ENCODE measurements at regions not wholly inside any gene's neighbourhood (a gene's known extent, or its start where the extent isn't known, plus 50 kb on each side); places are given as distances from the start of the nearest gene placed in this dataset.

GRCh38 chr4:163582703-163583102 is 88.2 kb downstream of the TMA16 start:
- H3K27me3 Mint-ChIP-seq = no peaks in the 10 kb centered on the region
- DNase-seq (ENCODE audit: low spot score in 2 of 2) (no peak), ATAC-seq (ENCODE audit: low read depth) (no peak)
- peak overlapping the region; percentile 82 for H3K27ac Mint-ChIP-seq
- peaks cover 1% of the 10 kb centered on the region for H3K9me3 Mint-ChIP-seq
- peaks cover 60% of the 10 kb centered on the region for H3K36me3 Mint-ChIP-seq
- peaks cover 23% of the 10 kb centered on the region for H3K4me1 Mint-ChIP-seq
- H3K4me3 Mint-ChIP-seq = peak overlapping the region; percentile 7

- Mint-ChIP-seq H3K27me3 (no peaks in the 10 kb centered on the region), H3K36me3 (peaks cover 41% of the 10 kb centered on the region), H3K4me3 (peak overlapping the region; percentile 73), H3K27ac (peak overlapping the region; percentile 59), H3K9me3 (no peaks in the 10 kb centered on the region), H3K4me1 (peaks cover 35% of the 10 kb centered on the region)
- DNase-seq (ENCODE audit: low spot score in 2 of 2) (peak; percentile 62 to 68), ATAC-seq (ENCODE audit: low read depth) (peak; percentile 81)
Measured at GRCh38 chr4:163587867-163588266, 93.4 kb downstream of the TMA16 start.

- H3K27ac Mint-ChIP-seq = no peak overlapping the region
- ATAC-seq (ENCODE audit: low read depth) (no peak), DNase-seq (ENCODE audit: low spot score in 2 of 2) (no peak)
- peaks cover 39% of the 10 kb centered on the region for H3K36me3 Mint-ChIP-seq
- no peaks in the 10 kb centered on the region for H3K27me3 Mint-ChIP-seq
- no peaks in the 10 kb centered on the region for H3K9me3 Mint-ChIP-seq
- H3K4me3 Mint-ChIP-seq = no peak overlapping the region
- H3K4me1 Mint-ChIP-seq = peaks cover 34% of the 10 kb centered on the region
Measured at GRCh38 chr4:163588532-163588931, 94.0 kb downstream of the TMA16 start.

GRCh38 chr4:163590103-163590502 is 95.6 kb downstream of the TMA16 start:
- H3K4me3 Mint-ChIP-seq = peak overlapping the region; percentile 69
- peak overlapping the region; percentile 92 for H3K27ac Mint-ChIP-seq
- H3K4me1 Mint-ChIP-seq = peaks cover 40% of the 10 kb centered on the region

GRCh38 chr4:163590619-163591264 is 96.3 kb downstream of the TMA16 start:
- Mint-ChIP-seq H3K36me3 (peaks cover 34% of the 10 kb centered on the region), H3K4me1 (peaks cover 43% of the 10 kb centered on the region), H3K27ac (peak overlapping the region; percentile 92), H3K4me3 (peak overlapping the region; percentile 80), H3K27me3 (no peaks in the 10 kb centered on the region), H3K9me3 (peaks cover 2% of the 10 kb centered on the region)
- ATAC-seq (ENCODE audit: low read depth) (no peak), DNase-seq (ENCODE audit: low spot score in 2 of 2) (no peak)

More at GRCh38 chr4:163590103-163590502, 95.6 kb downstream of the TMA16 start:
- Mint-ChIP-seq H3K9me3 (no peaks in the 10 kb centered on the region), H3K27me3 (no peaks in the 10 kb centered on the region), H3K36me3 (peaks cover 35% of the 10 kb centered on the region)
- ATAC-seq (ENCODE audit: low read depth) (no peak), DNase-seq (ENCODE audit: low spot score in 2 of 2) (no peak)

GRCh38 chr4:163591614-163592020 is 97.1 kb downstream of the TMA16 start:
- ATAC-seq (ENCODE audit: low read depth) (peak; percentile 87), DNase-seq (ENCODE audit: low spot score in 2 of 2) (peak in 1 of 2 donors; percentile 50)
- Mint-ChIP-seq H3K27ac (peak overlapping the region; percentile 92), H3K4me3 (peak overlapping the region; percentile 80), H3K27me3 (no peaks in the 10 kb centered on the region), H3K36me3 (peaks cover 31% of the 10 kb centered on the region), H3K9me3 (peaks cover 4% of the 10 kb centered on the region), H3K4me1 (peaks cover 42% of the 10 kb centered on the region)

GRCh38 chr4:163592212-163592611 is 97.7 kb downstream of the TMA16 start:
- H3K4me1 Mint-ChIP-seq = peaks cover 42% of the 10 kb centered on the region
- H3K27ac Mint-ChIP-seq = peak overlapping the region; percentile 92

GRCh38 chr4:163595580-163595979 is 101.1 kb downstream of the TMA16 start:
- Mint-ChIP-seq H3K9me3 (peaks cover 4% of the 10 kb centered on the region), H3K27me3 (no peaks in the 10 kb centered on the region), H3K36me3 (peaks cover 29% of the 10 kb centered on the region), H3K4me1 (peaks cover 54% of the 10 kb centered on the region), H3K4me3 (peak overlapping the region; percentile 64), H3K27ac (peak overlapping the region; percentile 89)
- no peak for ATAC-seq (ENCODE audit: low read depth)
- no peak for DNase-seq (ENCODE audit: low spot score in 2 of 2)

More at GRCh38 chr4:163592212-163592611, 97.7 kb downstream of the TMA16 start:
- H3K27me3 Mint-ChIP-seq = no peaks in the 10 kb centered on the region
- ATAC-seq (ENCODE audit: low read depth) (no peak), DNase-seq (ENCODE audit: low spot score in 2 of 2) (no peak)
- H3K4me3 Mint-ChIP-seq = peak overlapping the region; percentile 80
- H3K36me3 Mint-ChIP-seq = peaks cover 30% of the 10 kb centered on the region
- peaks cover 4% of the 10 kb centered on the region for H3K9me3 Mint-ChIP-seq

- ATAC-seq (ENCODE audit: low read depth) = peak; percentile 78
- no peaks in the 10 kb centered on the region for H3K27me3 Mint-ChIP-seq
- peaks cover 38% of the 10 kb centered on the region for H3K4me1 Mint-ChIP-seq
- peak overlapping the region; percentile 86 for H3K27ac Mint-ChIP-seq
- H3K36me3 Mint-ChIP-seq = peaks cover 29% of the 10 kb centered on the region
- DNase-seq (ENCODE audit: low spot score in 2 of 2) = no peak
- peaks cover 4% of the 10 kb centered on the region for H3K9me3 Mint-ChIP-seq
- peak overlapping the region; percentile 68 for H3K4me3 Mint-ChIP-seq
Measured at GRCh38 chr4:163598028-163598427, 103.5 kb downstream of the TMA16 start.

GRCh38 chr4:163598489-163598888 is 104.0 kb downstream of the TMA16 start:
- H3K36me3 Mint-ChIP-seq = peaks cover 29% of the 10 kb centered on the region
- DNase-seq (ENCODE audit: low spot score in 2 of 2) (no peak), ATAC-seq (ENCODE audit: low read depth) (peak; percentile 32)
- peaks cover 4% of the 10 kb centered on the region for H3K9me3 Mint-ChIP-seq
- H3K27me3 Mint-ChIP-seq = no peaks in the 10 kb centered on the region
- H3K4me1 Mint-ChIP-seq = peaks cover 42% of the 10 kb centered on the region
- peak overlapping the region; percentile 68 for H3K4me3 Mint-ChIP-seq
- H3K27ac Mint-ChIP-seq = peak overlapping the region; percentile 86

- peak overlapping the region; percentile 76 for H3K4me3 Mint-ChIP-seq
- no peak for DNase-seq (ENCODE audit: low spot score in 2 of 2)
- ATAC-seq (ENCODE audit: low read depth) = peak; percentile 63
- peak overlapping the region; percentile 86 for H3K27ac Mint-ChIP-seq
- peaks cover 28% of the 10 kb centered on the region for H3K36me3 Mint-ChIP-seq
- no peaks in the 10 kb centered on the region for H3K27me3 Mint-ChIP-seq
- peaks cover 3% of the 10 kb centered on the region for H3K9me3 Mint-ChIP-seq
- H3K4me1 Mint-ChIP-seq = peaks cover 44% of the 10 kb centered on the region
Measured at GRCh38 chr4:163600727-163601126, 106.2 kb downstream of the TMA16 start.

- Mint-ChIP-seq H3K27ac (peak overlapping the region; percentile 84), H3K4me1 (peaks cover 58% of the 10 kb centered on the region), H3K36me3 (peaks cover 43% of the 10 kb centered on the region), H3K9me3 (no peaks in the 10 kb centered on the region), H3K27me3 (no peaks in the 10 kb centered on the region), H3K4me3 (peak overlapping the region; percentile 89)
- ATAC-seq (ENCODE audit: low read depth) (peak; percentile 51), DNase-seq (ENCODE audit: low spot score in 2 of 2) (no peak)
Measured at GRCh38 chr4:163603257-163603656, 108.8 kb downstream of the TMA16 start.

GRCh38 chr4:163606896-163607691 is 112.6 kb downstream of the TMA16 start:
- DNase-seq (ENCODE audit: low spot score in 2 of 2) (no peak), ATAC-seq (ENCODE audit: low read depth) (no peak)
- Mint-ChIP-seq H3K27me3 (no peaks in the 10 kb centered on the region), H3K36me3 (peaks cover 54% of the 10 kb centered on the region), H3K4me1 (peaks cover 53% of the 10 kb centered on the region), H3K27ac (peak overlapping the region; percentile 78), H3K9me3 (no peaks in the 10 kb centered on the region), H3K4me3 (peak overlapping the region; percentile 99)

GRCh38 chr4:163609019-163609418 is 114.5 kb downstream of the TMA16 start:
- DNase-seq (ENCODE audit: low spot score in 2 of 2) (no peak), ATAC-seq (ENCODE audit: low read depth) (no peak)
- peak overlapping the region; percentile 78 for H3K27ac Mint-ChIP-seq
- H3K36me3 Mint-ChIP-seq = peaks cover 58% of the 10 kb centered on the region
- no peaks in the 10 kb centered on the region for H3K27me3 Mint-ChIP-seq
- H3K9me3 Mint-ChIP-seq = no peaks in the 10 kb centered on the region
- H3K4me3 Mint-ChIP-seq = peak overlapping the region; percentile 99
- H3K4me1 Mint-ChIP-seq = peaks cover 46% of the 10 kb centered on the region
